ENCODE measurements at regions not wholly inside any gene's neighbourhood (a gene's known extent, or its start where the extent isn't known, plus 50 kb on each side); places are given as distances from the start of the nearest gene placed in this dataset.

DNA sequence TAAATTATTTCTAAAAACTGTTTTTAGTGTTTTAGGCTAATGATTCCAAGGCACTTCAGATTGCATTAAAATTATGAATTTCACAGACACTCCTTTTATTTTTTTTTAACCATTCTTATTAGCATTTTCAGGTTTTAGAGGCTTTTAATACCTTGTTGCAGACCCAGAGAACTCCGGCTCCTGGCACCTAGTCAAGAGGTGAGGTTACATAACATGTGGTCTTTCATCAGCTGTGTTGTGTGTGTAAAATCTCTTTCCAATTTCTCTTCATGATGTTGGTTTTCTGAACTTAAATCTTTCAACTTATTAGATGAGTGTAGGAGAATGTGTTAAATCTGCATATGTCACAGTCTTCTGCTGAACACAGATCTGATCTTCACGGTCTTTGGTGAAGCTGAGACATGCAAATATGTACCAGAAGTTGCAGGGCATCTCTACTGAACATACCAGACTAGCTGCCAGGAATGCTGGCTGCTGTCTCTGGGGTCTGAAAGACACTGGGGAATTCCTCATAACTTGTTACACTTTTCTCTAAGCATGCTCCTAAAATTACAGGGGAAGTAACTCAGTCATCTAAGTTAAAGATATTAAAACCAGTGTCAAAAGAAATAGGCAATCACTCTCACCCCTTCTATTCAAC is 1165.3 kb downstream of the EFNB2 start:
- DNase-seq: no peak

DNA sequence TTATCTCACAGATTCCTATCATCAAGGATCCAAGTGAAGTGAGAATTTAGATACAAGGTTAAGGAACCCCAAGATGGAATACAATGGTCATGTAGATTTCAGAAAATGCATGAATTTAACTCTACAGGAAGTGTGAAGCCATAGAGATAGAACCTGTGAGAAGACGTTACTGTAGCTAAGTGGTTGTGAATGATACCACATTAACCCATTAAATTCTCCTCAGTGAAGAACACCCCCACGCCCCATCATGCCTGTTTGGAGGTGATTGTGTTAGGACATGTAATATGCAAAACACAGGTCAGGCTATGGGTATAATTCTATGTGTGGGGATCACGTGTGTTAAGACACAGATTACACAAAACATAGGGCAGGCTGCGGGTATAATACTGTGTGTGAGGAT is 1166.7 kb downstream of the EFNB2 start:
- no peak for DNase-seq

DNA sequence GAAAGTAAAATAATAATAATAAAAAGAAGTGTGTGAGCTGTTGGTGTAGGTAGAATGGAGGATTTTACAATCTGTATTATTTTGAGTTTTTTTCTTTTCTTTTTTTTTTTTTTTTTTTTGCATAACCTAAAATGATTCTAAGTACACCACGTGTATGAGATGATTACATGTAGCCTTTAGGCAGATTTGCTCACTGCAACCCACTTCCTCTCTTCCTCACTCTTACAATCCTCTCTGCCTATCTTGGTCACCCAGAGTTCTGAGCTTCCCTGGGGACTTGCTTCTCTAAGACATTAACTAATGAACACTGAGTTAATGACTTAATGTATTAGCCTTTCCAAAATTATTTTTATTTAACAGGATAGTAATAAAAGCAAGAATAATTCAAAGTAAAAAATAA is 1169.6 kb downstream of the EFNB2 start:
- DNase-seq: no peak

DNA sequence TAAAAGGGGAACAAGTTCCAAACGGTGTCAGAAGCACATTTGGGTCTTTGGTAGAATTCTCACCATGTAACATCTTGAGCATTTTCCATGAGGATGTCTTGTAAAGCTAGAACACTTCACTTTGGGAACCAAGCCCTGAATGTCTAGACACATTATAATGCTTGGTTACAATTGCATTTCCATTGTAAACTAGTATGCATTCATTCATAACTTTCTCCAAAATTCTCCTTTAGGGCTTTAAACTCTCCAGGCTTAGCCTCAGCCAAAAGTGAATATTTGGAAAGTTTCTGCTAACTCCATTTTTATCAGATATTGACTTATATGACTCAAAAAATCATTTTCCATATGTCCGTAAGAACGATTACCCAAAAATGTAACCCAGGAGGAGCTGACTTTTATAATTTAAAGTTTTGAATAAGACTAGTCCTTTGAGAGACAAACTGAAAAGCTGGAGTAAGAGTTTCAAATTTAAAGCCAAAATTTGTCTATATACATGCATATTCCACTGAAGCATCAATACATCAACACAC is 1170.4 kb downstream of the EFNB2 start:
- no peak for DNase-seq

DNA sequence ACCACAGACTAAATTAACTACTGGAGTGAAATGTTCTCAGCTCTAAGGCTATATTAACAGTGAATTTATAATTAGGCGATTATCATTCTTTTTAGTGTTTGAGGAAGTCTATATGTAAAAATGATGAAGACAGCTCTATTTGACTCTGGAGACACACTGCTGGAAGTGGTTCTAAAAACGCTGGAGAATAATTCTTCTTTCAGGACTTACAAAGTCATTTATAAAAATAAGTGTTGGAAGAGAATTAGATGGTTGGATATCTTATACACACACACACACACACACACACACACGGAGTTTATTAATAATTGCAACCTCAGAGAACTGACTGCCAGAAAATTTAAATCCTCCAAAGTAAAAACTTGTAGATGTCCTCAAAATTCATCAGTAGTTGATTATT is 1171.3 kb downstream of the EFNB2 start:
- DNase-seq: no peak

DNA sequence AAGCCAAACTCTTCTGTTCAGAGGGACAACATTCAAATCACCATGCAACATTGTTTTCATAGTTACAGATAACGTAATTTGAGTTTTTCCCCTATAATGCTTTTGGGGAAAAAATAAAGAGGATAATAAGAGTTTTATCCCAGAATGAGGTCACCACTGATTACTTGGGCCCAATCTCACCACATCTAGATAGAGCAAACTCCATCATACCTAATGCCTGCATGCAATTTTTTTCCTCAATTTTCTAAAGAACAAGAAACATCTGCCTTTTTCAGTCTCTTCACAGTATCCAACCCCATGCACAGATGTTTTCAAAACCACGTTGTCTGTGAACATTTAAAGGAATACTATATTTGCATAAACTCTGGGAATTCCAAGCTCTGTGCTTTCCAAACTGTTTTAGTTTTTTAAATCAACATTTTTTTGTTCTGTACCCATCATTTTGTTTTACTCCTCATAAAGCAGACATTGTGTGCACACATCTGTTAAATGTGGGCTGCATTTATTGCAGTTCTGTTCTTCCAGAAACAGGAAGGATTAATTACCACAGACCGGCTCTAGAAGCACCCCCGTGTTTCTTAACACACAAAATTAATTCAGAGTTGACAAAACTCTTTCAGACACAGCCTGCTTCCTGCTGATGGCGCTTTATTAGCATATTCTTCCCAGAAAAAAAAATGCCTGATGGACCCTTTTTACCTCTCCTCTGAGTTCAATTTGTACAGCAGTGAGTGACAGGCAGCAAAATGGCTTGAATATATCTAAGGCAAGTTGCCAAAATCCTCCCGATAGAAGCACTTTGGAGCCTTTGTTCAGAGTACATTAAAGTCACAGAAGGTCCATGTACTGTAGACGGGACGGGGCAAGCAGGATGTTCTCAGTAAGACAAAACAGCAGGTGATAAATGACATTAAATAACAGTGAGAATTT is 1171.9 kb downstream of the EFNB2 start:
- DNase-seq: no peak

DNA sequence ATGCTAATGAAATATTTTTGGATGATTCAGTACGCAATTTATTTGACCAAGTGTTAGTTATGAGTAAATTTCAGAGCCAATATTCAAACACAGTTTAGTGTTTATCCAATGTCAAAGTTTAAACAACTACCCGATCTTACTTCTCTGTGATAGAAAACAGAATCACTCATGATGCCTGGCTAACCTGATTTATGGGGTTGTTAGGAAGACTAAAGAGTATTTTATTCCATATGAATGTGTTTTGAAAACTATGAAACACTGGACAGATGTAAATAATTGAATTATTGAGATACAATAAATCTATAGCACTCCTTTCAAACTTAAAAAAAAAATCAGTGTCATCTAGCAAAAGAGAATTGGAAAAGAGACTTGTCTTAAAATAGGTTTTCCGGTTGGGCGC is 1181.8 kb downstream of the EFNB2 start:
- no peak for DNase-seq

DNA sequence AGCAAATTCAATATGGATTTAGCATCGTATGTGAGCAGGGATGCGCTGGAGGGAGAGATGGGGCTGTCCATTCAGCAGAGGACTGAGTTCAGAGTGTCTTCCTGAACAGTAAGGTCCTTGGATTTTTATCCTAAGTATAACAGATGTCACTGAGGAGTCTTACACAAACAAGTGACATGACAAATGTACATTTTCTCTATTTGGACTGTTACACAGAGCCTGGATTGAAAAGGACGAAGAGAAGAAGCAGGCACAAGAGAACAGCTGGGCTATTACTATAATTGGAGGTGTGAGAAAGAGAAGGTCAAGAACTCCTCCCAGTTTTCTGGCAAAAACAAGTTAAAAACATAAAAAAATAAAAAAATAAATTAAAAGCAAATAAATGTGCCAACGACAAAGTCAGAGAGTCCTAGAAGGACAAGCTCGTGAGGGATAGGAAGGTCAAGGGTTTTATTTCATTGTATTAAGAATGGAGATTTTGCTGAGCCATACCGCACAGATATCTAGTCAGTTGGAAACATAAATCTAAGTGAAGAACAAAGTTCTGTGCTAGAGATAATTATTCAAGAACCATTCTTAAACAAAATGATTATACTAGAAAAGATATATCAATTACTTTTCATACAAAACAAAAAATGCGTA is 1186.3 kb downstream of the EFNB2 start:
- DNase-seq: no peak

DNA sequence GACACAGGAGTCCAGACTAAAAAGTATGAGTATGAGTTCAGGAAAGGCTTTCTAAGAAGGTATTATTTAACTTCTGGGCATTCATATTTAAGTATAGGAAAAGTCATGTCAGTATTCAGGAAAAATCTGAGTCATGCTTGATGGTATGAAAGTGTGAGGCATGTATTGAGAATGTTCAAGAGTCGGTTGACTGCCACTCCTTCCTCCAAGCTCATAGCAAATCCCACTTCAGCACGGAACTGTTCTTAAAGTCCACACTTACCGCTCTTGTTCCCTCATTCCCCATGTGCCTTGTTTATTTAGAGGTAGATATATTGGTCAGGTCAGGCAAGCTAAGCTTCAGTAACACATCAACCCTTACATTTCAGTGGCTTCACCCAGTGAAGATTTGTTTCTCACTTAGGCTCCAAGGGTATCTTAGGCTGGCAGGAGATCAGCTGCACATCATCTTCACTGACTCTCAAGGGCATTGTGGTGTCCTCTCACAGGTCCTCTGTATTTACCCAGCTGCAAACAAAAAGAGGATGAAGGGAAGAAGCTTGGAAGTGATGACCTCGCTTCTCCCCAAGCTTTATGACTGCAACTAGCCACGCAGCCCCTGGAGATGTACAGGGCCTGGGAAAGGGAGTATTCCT is 1189.2 kb downstream of the EFNB2 start:
- peak; percentile 24 for DNase-seq

DNA sequence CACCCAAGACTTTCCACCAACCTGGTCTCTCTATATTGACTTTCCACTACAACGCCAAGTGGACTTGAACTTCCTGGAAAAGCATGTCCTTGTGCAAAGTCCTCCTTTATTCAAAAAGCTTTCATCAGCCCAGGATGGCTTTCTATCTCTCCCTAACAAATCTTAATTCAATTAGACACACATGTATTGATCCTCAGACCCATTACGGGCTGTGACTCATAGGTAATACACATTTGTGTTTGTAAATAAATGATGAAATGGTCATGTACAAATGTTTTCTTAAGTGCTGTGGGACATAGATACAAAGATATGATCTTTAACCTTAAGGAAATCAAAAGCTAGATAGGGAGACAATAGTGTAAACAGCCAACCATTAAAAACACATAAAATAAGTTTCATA is 1189.7 kb downstream of the EFNB2 start:
- DNase-seq: peak; percentile 6

DNA sequence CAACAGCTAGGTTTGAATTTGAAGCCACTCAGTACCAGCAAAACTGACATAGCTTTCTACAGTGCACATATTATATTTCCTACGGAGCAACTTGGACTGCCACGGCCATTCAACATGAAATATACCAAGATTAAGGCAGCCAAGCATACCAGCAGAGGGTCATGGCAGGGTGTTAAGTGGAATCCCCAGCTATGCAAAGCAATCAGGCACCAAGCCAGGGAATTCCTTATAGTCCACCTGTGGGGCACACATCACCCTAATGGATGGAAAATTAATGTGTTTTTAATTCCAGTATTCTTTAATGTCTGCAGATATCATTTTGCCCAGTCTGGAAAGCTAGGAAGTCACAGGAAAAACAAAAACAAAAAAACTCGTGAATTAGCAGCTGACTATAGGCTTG is 1190.3 kb downstream of the EFNB2 start:
- no peak for DNase-seq

DNA sequence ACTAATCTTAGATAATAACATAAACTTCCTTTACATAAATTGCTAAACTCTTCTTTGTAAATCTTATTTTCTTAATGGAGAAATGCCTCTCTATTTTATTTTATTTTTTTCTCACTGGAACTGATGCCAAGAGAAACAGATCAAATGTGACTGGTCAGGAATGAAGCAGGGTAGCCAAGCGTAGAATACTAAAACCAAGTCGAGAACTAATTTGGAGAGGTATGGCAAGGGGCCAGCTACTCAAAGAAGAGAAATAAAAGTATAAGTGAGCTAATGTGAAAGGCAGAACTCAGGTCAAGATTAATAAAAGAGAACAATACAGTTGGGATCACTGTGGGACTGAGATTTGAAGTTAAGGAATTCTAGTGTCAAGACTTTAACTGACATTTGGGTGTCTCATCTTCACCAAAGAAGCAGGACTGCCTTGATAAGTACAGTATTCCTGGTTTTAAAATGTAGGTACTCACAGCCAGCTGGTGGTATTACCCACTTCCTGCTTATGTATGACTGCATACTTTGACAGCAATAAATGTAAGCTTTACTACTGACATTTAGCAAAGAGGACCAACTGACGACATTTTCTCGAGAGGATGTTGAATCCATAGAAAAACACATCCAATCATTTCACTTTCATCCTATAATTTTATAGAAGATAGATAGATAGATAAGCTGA is 1192.2 kb downstream of the EFNB2 start:
- no peak for DNase-seq

DNA sequence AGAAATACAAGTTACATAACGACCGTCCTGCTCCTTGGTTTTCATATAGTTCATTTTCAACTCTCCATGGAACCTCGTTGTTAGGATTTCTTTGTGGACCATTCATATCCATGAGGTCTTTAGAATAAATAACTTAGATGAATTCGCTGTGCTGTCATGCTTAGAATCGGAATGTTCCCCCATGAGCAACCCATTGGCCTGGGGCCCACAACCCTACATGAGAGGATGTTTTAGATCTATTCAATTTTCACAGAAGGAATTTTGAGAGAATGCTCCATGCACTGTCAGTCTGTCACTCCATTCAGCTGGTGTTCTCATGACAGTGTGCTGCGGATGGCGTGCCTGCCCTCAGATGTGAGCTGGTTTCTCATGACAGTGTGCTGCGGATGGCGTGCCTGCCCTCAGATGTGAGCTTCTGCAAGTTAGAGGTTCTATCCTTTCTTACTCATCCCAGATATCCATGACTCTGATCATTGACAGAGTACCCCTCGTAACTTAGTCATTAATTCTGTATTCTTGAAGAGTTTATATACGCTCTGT is 1193.1 kb downstream of the EFNB2 start:
- DNase-seq: no peak

DNA sequence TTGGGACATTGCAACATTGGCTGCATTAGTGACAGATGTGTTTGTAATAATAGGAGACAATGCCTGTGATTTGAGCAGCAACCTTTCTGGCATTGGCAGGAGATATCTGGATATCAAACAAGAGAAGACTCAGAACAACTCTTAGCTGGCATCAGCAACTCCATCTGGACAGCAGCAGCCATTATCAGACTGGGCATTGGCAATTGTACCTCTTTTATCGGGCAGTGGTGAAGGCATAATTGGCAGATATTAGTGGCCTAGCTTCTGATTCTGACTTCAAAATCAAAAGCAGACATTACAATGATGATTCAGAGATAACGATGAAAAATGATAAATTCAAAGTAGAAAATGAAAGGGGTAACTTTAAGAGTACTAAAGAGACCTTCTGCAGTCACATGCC is 1193.7 kb downstream of the EFNB2 start:
- DNase-seq: no peak

DNA sequence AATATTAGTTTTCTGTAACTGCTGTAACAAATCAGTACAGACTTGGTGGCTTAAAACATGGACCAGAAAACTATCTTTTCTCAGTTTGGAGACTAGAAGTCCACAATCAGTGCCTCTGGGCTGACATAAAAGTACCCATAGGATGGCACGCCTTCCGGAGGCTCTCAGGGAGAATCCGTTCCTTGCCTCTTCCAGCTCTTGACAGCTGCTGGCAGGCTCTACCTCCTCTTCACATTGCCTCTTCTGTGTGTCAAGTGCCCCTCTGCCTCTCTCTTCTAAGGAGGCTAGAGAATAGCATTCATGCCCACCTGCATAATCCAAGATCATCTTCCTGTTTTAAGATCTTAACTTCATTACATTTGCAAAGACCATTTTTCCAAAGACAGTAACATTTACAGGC is 1194.2 kb downstream of the EFNB2 start:
- no peak for DNase-seq

DNA sequence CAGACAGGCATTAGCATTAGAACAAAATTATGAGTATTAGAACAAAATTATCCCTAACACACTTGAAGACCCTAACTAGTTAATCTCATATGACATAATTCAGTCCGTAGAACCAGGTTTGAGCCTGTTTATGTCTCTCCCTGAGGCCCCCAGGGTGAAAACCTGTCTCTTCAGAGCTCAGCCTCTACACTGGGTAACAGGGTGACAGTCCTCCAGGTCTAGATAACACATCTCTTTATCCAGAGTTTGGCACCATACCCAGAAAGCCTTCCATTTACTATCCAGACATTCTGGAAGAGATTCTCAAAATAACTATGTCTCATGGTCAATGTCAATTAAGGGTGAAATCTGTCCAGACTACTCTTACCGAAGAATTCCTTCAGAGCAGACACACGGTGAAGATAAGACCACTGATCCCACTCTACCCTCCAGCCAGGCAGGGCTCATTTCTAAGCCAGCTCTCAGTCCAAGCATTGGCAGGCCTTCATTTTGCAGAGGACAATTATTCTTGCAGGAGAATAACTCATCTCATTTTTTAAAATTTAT is 1195.3 kb downstream of the EFNB2 start:
- DNase-seq: no peak

DNA sequence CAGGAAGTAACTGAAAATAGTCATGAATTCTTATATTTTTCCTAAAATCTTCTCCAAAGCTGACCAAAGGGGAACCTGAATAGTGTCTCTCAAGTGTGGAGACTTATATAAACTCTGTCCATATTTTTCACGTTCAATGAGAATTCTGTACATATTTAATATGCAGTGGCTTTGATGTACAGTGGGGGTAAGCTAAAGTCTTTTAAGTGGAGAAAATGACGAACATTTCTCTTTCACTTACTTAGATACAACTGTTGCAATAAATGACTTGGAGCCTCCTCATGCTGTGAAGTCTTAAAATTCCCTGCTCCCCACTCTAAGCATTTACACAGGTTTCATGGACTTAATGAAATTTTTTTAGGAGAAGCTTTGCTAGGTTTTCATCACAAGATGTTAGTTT is 1196.7 kb downstream of the EFNB2 start:
- no peak for DNase-seq

DNA sequence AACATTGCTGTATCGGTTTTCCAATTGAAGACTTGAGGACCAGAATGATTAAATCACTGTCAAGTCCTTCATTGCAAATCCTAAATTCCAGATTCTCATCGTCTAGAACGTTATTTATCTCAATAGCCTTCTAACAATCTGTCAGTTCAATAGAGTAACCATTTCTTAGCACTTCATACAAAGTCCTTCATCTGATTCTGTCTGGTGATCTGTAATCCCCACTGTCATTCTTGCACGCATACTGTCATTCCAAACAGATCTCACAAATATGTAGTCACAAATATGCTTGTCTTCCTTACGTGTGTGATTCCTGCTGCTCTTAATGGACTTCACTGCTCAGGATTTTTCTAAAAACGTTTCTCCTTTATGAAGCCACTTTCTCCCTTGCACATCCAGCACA is 1197.5 kb downstream of the EFNB2 start:
- DNase-seq: no peak

DNA sequence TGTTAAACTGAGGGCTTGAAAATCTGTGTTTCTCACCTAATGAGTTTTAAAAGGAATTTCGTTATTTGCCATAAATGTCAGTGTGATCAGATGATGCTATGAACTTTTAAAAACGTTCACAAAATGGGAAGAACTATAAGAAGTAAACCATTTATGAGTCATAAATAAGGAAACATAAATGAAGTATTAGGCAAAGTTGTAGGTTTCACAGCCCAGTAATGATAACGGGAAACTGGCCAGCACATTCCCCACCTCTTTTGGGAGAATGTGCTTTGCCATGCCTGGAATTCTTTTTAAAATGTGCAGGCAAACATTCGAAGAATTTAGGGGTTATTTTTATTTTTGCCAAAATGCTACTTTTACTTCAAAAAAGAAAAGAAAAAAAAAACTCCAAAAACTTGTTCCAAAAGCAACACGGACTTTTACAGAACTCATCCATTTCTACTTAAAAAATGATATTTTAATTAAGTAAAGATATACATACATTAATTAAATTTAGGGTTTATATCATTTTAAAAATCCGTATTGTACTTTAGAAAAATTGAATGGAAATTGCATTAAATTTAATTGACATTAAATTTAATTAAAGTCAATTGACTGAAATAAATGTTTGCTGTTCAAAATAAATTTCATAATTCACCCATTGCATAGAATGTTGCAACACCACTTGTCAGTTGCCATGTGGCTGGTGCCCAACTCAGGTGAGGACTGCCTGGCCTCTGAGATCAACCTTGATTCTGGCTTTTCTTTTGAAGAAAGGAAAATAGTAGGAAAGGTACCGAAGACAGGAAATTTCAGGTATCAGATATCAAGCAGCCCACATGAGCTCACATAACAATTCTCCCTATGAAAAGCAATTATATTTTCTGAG is 1198.5 kb downstream of the EFNB2 start:
- DNase-seq: no peak

DNA sequence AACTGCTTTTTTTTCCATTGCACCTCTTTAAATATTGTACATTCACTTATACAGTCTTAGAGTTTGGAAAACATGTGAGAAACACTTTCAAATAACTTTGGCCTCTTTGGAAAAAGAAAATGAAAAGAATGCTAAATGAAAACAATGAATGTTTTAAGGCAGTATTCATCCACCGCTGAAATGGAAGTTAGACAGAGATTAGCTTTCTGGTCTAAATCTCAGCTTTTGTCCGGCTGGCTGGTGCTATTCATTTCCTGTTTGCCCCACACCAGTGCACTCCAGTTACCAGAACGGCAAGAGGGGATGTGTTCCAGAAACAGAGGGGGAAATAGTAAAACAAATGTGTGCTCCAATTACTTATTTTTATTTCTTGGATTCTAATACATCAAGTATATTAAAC is 1201.3 kb downstream of the EFNB2 start:
- no peak for DNase-seq

DNA sequence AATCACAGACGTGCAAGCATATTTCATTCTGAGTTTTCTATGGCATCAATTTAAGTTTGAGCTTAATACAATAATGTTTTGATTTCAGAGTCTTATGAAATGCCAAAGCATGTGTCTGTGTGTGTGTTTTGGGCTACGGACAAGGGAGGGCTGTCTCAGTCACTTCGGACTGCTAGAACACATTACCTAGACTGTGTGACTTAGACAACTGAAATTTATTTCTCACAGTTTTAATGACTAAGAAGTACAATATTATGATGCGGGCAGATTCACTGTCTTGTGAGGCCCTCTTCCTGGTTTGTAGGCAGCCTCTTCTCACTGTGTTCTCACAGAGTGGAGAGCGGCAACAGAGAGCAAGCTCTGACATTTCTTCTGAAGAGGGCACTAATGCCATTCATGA is 1202.0 kb downstream of the EFNB2 start:
- no peak for DNase-seq

All from DMS53 (cell line).